Natural killer cell (primary cell): ENCODE measurements at regions not wholly inside any gene's neighbourhood (a gene's known extent, or its start where the extent isn't known, plus 50 kb on each side); places are given as distances from the start of the nearest gene placed in this dataset.

Experiments
- ATAC-seq, 3 donors: fragments of 150-1000 bp in 2 of 3; fragments of 200-7000 bp in 1 of 3; cut with Tn5 transposase; 1 replicate in 1 of 3; 2 replicates in 2 of 3; pipeline ENCODE4 v1.10.0; 2021; ENCODE audit warnings: mild to moderate bottlenecking in 2 of 3, moderate library complexity in 2 of 3
- DNase-seq, 2 donors: peaks; one replicate each; pipeline versions ENCODE4 v3.0.0 to v3.0.0-alpha.2; 2013 to 2021; ENCODE audit warnings: mixed read lengths in 1 of 2
- H3K27ac ChIP-seq: one replicate; pipeline ENCODE4 v1.5.1; 2013; ENCODE audit warnings: mild to moderate bottlenecking, low read length
- H3K27me3 ChIP-seq: one replicate; pipeline ENCODE4 v1.6.1; 2013; ENCODE audit warnings: low read length; ENCODE audit not compliant: control insufficient read depth, insufficient read depth
- H3K36me3 ChIP-seq: one replicate; pipeline ENCODE4 v1.6.1; 2013; ENCODE audit warnings: low read length; ENCODE audit not compliant: control insufficient read depth, insufficient read depth
- H3K4me1 ChIP-seq: one replicate; pipeline ENCODE4 v1.6.1; 2013; ENCODE audit warnings: low read length; ENCODE audit not compliant: control insufficient read depth, insufficient read depth
- H3K4me3 ChIP-seq: one replicate; pipeline ENCODE4 v1.5.1; 2013; ENCODE audit warnings: low read length
- H3K9me3 ChIP-seq: one replicate; pipeline ENCODE4 v1.6.1; 2013; ENCODE audit warnings: low read length; ENCODE audit not compliant: control insufficient read depth, insufficient read depth
- H3K27ac Mint-ChIP-seq, 2 donors: one replicate each; pipeline ENCODE4 v1.8.0; 2022; ENCODE audit warnings: mild to moderate bottlenecking in 2 of 2, mixed read lengths in 2 of 2, moderate library complexity in 1 of 2
- H3K27me3 Mint-ChIP-seq, 2 donors: one replicate each; pipeline ENCODE4 v1.8.0; 2022; ENCODE audit warnings: low read depth in 2 of 2, mixed read lengths in 2 of 2
- H3K36me3 Mint-ChIP-seq: one replicate; pipeline ENCODE4 v1.8.0; 2022; ENCODE audit warnings: mixed read lengths
- H3K4me1 Mint-ChIP-seq, 2 donors: one replicate each; pipeline ENCODE4 v1.8.0; 2022; ENCODE audit warnings: mixed read lengths in 2 of 2
- H3K4me3 Mint-ChIP-seq: one replicate; pipeline ENCODE4 v1.8.0; 2022; ENCODE audit warnings: mild to moderate bottlenecking, moderate library complexity, mixed read lengths
- H3K9me3 Mint-ChIP-seq, 2 donors: one replicate each; pipeline ENCODE4 v1.8.0; 2022; ENCODE audit warnings: mixed read lengths in 2 of 2
- WGBS: methylation state at CpG from one replicate; pipeline ENCODE4 v1.1.7; 2013; ENCODE audit warnings: missing lambda C conversion rate; ENCODE audit not compliant: insufficient coverage; 5-methylcytosine and 5-hydroxymethylcytosine counted together
- intact Hi-C: fragments of 100-400 bp; cut with micrococcal nuclease; formaldehyde crosslinking; loops from one replicate; pipeline ENCODE4 v1.14.2; 2022
- TF ChIP-seq, protein P1 (sequence below): fragments of 200-600 bp; IDR thresholded peaks from one replicate; pipeline ENCODE4 v1.8.0; 2022; ENCODE audit warnings: antibody characterized with exemption

DNA sequence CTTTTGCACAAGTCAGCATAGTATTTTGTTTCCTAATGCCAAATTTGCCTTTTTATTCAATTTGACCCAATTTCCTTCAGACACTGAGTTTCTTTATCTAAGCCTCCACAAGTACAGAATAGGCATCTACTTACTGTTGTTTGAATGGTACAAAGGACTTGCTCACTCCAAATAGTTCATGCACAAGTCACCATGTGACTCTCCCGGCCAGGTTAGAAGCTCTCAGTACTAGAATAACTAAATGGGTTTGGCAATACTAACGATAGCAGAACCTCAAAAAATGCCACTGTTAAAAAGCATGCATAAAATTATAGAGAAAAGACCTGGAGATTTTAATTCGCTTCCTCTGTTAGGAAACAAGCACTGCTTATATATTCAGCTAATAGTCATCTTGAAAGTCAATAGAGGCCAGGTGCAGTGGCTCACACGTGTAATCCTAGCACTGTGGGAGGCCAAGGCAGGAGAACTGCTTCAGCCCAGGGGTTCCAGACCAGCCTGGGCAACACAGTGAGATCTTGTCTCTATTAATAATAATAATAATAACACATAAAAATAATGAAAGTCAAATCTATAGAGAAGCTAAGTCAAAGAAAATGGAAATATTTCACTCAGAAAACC lies 335.8 kb upstream of the MBL2 start:
- Histone ChIP-seq H3K36me3 (no peaks in the 10 kb centered on the region), H3K9me3 (peaks cover 7% of the 10 kb centered on the region), H3K27ac (no peak overlapping the region), H3K27me3 (no peaks in the 10 kb centered on the region), H3K4me1 (no peaks in the 10 kb centered on the region), H3K4me3 (no peak overlapping the region)
- Mint-ChIP-seq H3K4me3 (no peak overlapping the region), H3K4me1 (no peaks in the 10 kb centered on the region), H3K27ac (no peak overlapping the region), H3K9me3 (peaks cover 8 to 18% of the 10 kb centered on the region in 2 donors), H3K36me3 (no peaks in the 10 kb centered on the region), H3K27me3 (no peaks in the 10 kb centered on the region)
- DNase-seq, result no peak
- 80% methylated on average over 4 of the region's 4 CpGs for WGBS
- ATAC-seq, result no peak
- TF ChIP-seq, protein P1, sequence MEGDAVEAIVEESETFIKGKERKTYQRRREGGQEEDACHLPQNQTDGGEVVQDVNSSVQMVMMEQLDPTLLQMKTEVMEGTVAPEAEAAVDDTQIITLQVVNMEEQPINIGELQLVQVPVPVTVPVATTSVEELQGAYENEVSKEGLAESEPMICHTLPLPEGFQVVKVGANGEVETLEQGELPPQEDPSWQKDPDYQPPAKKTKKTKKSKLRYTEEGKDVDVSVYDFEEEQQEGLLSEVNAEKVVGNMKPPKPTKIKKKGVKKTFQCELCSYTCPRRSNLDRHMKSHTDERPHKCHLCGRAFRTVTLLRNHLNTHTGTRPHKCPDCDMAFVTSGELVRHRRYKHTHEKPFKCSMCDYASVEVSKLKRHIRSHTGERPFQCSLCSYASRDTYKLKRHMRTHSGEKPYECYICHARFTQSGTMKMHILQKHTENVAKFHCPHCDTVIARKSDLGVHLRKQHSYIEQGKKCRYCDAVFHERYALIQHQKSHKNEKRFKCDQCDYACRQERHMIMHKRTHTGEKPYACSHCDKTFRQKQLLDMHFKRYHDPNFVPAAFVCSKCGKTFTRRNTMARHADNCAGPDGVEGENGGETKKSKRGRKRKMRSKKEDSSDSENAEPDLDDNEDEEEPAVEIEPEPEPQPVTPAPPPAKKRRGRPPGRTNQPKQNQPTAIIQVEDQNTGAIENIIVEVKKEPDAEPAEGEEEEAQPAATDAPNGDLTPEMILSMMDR, result no peak
- intact Hi-C loops, result no loop called here

DNA sequence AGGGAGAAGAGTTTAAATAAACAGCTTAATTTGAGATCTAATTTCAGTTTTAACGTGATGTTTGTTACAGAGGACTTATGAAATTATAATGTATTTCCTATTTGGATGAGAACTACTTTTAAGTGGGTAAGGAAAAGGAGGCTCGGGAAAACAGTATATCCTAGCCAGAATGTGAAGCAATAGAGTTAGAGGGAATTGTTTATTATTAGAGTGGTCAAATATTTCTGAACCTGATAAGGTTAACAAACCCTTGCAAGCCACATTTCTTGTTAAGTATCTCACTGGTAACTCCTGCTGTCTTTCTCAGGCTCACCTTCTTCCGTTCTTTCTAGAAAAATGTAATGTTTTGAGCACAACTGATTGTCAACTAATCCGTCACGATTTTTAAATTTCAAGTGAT lies 335.1 kb upstream of the MBL2 start:
- no peaks in the 10 kb centered on the region for H3K27me3 ChIP-seq
- H3K27me3 Mint-ChIP-seq, result no peaks in the 10 kb centered on the region
- H3K27ac Mint-ChIP-seq, result no peak overlapping the region
- 88% methylated on average over 5 of the region's 5 CpGs for WGBS
- DNase-seq (no peak), ATAC-seq (no peak)
- no peak overlapping the region for H3K27ac ChIP-seq
- no peak overlapping the region for H3K4me3 ChIP-seq
- TF ChIP-seq, protein P1, result no peak
- no peaks in the 10 kb centered on the region for H3K4me1 ChIP-seq
- H3K4me1 Mint-ChIP-seq, result no peaks in the 10 kb centered on the region
- H3K4me3 Mint-ChIP-seq, result no peak overlapping the region
- no peaks in the 10 kb centered on the region for H3K36me3 ChIP-seq
- H3K9me3 Mint-ChIP-seq, result peaks cover 8 to 18% of the 10 kb centered on the region in 2 donors
- peaks cover 7% of the 10 kb centered on the region for H3K9me3 ChIP-seq
- intact Hi-C loops, result no loop called here
- no peaks in the 10 kb centered on the region for H3K36me3 Mint-ChIP-seq

DNA sequence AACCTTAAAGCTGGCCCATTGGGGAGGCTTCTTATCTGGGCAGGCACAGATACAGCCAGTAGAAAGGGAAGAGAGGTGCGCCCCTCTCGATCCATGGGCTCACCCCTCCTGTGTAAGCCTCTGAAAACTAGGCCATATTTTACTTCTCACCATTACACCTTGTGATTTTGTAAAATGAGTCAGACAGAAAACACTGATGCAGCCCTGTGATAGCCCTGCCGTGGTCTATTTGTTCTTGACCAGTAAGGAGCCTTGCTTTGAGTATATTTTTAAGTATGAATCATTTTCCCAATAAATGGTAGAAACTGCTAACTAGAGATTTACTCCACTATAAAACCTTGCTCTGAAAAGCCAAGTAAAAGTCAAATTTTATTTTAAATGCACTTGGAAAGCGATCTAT lies 329.8 kb upstream of the MBL2 start:
- TF ChIP-seq, protein P1, result no peak
- Histone ChIP-seq H3K4me1 (no peaks in the 10 kb centered on the region), H3K27ac (no peak overlapping the region), H3K9me3 (peaks cover 6% of the 10 kb centered on the region), H3K36me3 (no peaks in the 10 kb centered on the region), H3K27me3 (no peaks in the 10 kb centered on the region), H3K4me3 (no peak overlapping the region)
- 100% methylated on average over 3 of the region's 4 CpGs for WGBS
- no peak for DNase-seq
- intact Hi-C loops, result no loop called here
- H3K36me3 Mint-ChIP-seq, result no peaks in the 10 kb centered on the region
- no peaks in the 10 kb centered on the region for H3K27me3 Mint-ChIP-seq
- H3K27ac Mint-ChIP-seq, result no peak overlapping the region
- peaks cover 10 to 11% of the 10 kb centered on the region in 2 donors for H3K9me3 Mint-ChIP-seq
- no peak overlapping the region for H3K4me3 Mint-ChIP-seq
- no peaks in the 10 kb centered on the region for H3K4me1 Mint-ChIP-seq
- no peak for ATAC-seq

DNA sequence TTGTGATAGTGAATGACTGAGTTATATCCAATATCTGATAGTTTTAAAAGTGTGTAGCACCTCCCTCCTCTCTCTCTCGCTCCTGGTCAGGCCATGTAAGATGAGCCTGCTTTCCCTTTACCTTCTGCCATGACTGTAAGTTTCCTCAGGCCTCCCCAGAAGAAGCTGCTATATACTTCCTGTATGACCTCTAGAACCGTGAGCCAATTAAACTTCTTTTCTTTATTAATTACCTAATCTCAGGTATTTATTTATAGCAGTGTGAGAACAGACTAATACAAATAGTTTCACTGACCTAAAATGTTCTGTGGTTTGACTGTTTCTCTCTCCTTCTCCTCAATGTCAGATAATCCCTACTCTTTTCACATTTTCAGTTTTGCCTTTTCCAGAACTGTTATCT lies 321.3 kb upstream of the MBL2 start:
- no peaks in the 10 kb centered on the region for H3K27me3 ChIP-seq
- no peaks in the 10 kb centered on the region for H3K4me1 ChIP-seq
- peaks cover 9 to 18% of the 10 kb centered on the region in 2 donors for H3K9me3 Mint-ChIP-seq
- peaks cover 13% of the 10 kb centered on the region for H3K36me3 Mint-ChIP-seq
- H3K4me3 Mint-ChIP-seq, result no peak overlapping the region
- peaks cover 9% of the 10 kb centered on the region for H3K9me3 ChIP-seq
- H3K27ac Mint-ChIP-seq, result no peak overlapping the region
- ATAC-seq (no peak), DNase-seq (no peak)
- no peaks in the 10 kb centered on the region for H3K27me3 Mint-ChIP-seq
- intact Hi-C loops, result no loop called here
- no peak overlapping the region for H3K27ac ChIP-seq
- WGBS, result 63% methylated on average over 1 of the region's 2 CpGs
- TF ChIP-seq, protein P1, result no peak
- no peaks in the 10 kb centered on the region for H3K4me1 Mint-ChIP-seq
- H3K36me3 ChIP-seq, result no peaks in the 10 kb centered on the region
- H3K4me3 ChIP-seq, result no peak overlapping the region
